ENCODE measurements at regions not wholly inside any gene's neighbourhood (a gene's known extent, or its start where the extent isn't known, plus 50 kb on each side); places are given as distances from the start of the nearest gene placed in this dataset.

DNA sequence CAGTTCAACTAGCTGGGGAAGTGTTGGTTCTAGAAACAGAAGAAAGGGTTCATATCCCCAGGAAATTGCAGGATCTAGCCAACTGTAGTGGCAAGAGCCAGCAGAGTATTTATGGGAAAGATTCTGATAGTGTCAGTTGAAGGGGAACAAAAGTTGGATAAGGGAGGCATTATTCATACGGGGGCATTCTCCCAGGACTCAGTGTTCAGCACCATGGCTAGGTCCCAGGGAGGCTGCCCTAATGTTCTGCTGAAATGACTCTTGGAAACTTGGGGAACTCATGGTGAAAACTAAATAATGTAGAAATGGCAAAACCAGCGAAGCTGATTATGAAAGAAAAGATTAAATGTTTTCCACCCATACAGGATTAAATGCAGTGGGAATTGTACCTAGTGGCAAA lies 543.7 kb downstream of the TRIB2 start:
- TF ChIP-seq POLR2AphosphoS5 (IDR thresholded peaks at IDR 0.05; ENCODE audit: insufficient read depth, low read depth, low read length): no peak
- no peak for TF ChIP-seq POLR2A (IDR thresholded peaks at IDR 0.05; ENCODE audit: low read depth, low read length)
- TF ChIP-seq, protein P1, sequence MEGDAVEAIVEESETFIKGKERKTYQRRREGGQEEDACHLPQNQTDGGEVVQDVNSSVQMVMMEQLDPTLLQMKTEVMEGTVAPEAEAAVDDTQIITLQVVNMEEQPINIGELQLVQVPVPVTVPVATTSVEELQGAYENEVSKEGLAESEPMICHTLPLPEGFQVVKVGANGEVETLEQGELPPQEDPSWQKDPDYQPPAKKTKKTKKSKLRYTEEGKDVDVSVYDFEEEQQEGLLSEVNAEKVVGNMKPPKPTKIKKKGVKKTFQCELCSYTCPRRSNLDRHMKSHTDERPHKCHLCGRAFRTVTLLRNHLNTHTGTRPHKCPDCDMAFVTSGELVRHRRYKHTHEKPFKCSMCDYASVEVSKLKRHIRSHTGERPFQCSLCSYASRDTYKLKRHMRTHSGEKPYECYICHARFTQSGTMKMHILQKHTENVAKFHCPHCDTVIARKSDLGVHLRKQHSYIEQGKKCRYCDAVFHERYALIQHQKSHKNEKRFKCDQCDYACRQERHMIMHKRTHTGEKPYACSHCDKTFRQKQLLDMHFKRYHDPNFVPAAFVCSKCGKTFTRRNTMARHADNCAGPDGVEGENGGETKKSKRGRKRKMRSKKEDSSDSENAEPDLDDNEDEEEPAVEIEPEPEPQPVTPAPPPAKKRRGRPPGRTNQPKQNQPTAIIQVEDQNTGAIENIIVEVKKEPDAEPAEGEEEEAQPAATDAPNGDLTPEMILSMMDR (IDR thresholded peaks at IDR 0.05; ENCODE audit: extremely low read depth in 1 of 2, insufficient read depth in 1 of 2, low read depth in 1 of 2, low read length in 2 of 2): no peak
- no peak for TF ChIP-seq EZH2 (IDR thresholded peaks at IDR 0.05; ENCODE audit: borderline replicate concordance, low read depth, low read length, severe bottlenecking)
- TF ChIP-seq, protein P2, sequence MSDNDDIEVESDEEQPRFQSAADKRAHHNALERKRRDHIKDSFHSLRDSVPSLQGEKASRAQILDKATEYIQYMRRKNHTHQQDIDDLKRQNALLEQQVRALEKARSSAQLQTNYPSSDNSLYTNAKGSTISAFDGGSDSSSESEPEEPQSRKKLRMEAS (IDR thresholded peaks at IDR 0.05; ENCODE audit: insufficient read depth, insufficient read length): no peak
- TF ChIP-seq JUN (IDR thresholded peaks at IDR 0.05; ENCODE audit: borderline replicate concordance, insufficient read depth, insufficient read length, low read depth): no peak
- TF ChIP-seq MYC (IDR thresholded peaks at IDR 0.05; ENCODE audit: low read depth, low read length): no peak
- no peak for TF ChIP-seq GATA2 (IDR thresholded peaks at IDR 0.05; ENCODE audit: insufficient read depth, insufficient read length, low read depth, low read length)
- no peak for TF ChIP-seq FOS (IDR thresholded peaks at IDR 0.05; ENCODE audit: borderline replicate concordance, insufficient read depth, low read length)

All from endothelial cell of umbilical vein (primary cell).